Parathyroid adenoma (tissue), 2 donors: ENCODE measurements at regions not wholly inside any gene's neighbourhood (a gene's known extent, or its start where the extent isn't known, plus 50 kb on each side); places are given as distances from the start of the nearest gene placed in this dataset.

Experiments used
- H2AFZ ChIP-seq: fragments of 300-600 bp; sonication (generic); one replicate; pipeline ENCODE4 v1.7.0; 2017; ENCODE audit warnings: antibody characterized with exemption, mild to moderate bottlenecking
- H3K27ac ChIP-seq: fragments of 300-600 bp; sonication (generic); one replicate; pipeline ENCODE4 v1.7.0; 2017
- H3K27me3 ChIP-seq: fragments of 300-600 bp; sonication (generic); one replicate; pipeline ENCODE4 v1.7.0; 2017; ENCODE audit warnings: low read length; ENCODE audit not compliant: control insufficient read depth, insufficient read depth
- H3K36me3 ChIP-seq: fragments of 300-600 bp; sonication (generic); one replicate; pipeline ENCODE4 v1.7.0; 2017; ENCODE audit warnings: low read length; ENCODE audit not compliant: control insufficient read depth, insufficient read depth
- H3K4me1 ChIP-seq: fragments of 300-600 bp; sonication (generic); one replicate; pipeline ENCODE4 v1.7.0; 2017; ENCODE audit warnings: control low read depth
- H3K4me2 ChIP-seq: fragments of 300-600 bp; sonication (generic); one replicate; pipeline ENCODE4 v1.7.0; 2017; ENCODE audit warnings: low read length
- H3K4me3 ChIP-seq: fragments of 300-600 bp; sonication (generic); one replicate; pipeline ENCODE4 v1.7.0; 2017; ENCODE audit warnings: low read depth, low read length
- H3K79me2 ChIP-seq: fragments of 300-600 bp; sonication (generic); one replicate; pipeline ENCODE4 v1.7.0; 2017; ENCODE audit warnings: control low read depth
- H3K9ac ChIP-seq: fragments of 300-600 bp; sonication (generic); one replicate; pipeline ENCODE4 v1.7.0; 2017; ENCODE audit warnings: mild to moderate bottlenecking
- H3K9me3 ChIP-seq: fragments of 300-600 bp; sonication (generic); one replicate; pipeline ENCODE4 v1.7.0; 2017; ENCODE audit warnings: low read length; ENCODE audit not compliant: control insufficient read depth
- CTCF ChIP-seq: fragments of 300-600 bp; sonication (generic); IDR thresholded peaks from one replicate; pipeline ENCODE4 v1.7.0; 2017; ENCODE audit warnings: antibody characterized with exemption, mild to moderate bottlenecking
- donor health status: primary hyperparathyroidism.

GRCh38 chr7:115516341-115516740 lies 514.2 kb downstream of the TFEC start:
- no peaks in the 10 kb centered on the region for H3K27me3 ChIP-seq
- H3K79me2 ChIP-seq: no peaks in the 10 kb centered on the region
- H3K9ac ChIP-seq: no peak overlapping the region
- H3K4me3 ChIP-seq: no peak overlapping the region
- H3K9me3 ChIP-seq: no peaks in the 10 kb centered on the region
- no peak overlapping the region for H3K27ac ChIP-seq
- no peak overlapping the region for H2AFZ ChIP-seq
- H3K36me3 ChIP-seq: no peaks in the 10 kb centered on the region
- no peak overlapping the region for H3K4me2 ChIP-seq
- TF ChIP-seq CTCF: no peak
- H3K4me1 ChIP-seq: no peaks in the 10 kb centered on the region

GRCh38 chr7:115511330-115511729 lies 519.2 kb downstream of the TFEC start:
- H3K9me3 ChIP-seq: no peaks in the 10 kb centered on the region
- no peak for TF ChIP-seq CTCF
- no peaks in the 10 kb centered on the region for H3K27me3 ChIP-seq
- no peaks in the 10 kb centered on the region for H3K79me2 ChIP-seq
- H3K4me1 ChIP-seq: no peaks in the 10 kb centered on the region
- H3K9ac ChIP-seq: no peak overlapping the region
- H2AFZ ChIP-seq: no peak overlapping the region
- H3K36me3 ChIP-seq: no peaks in the 10 kb centered on the region
- no peak overlapping the region for H3K4me3 ChIP-seq
- H3K4me2 ChIP-seq: no peak overlapping the region
- H3K27ac ChIP-seq: no peak overlapping the region

- no peaks in the 10 kb centered on the region for H3K9me3 ChIP-seq
- H3K4me1 ChIP-seq: no peaks in the 10 kb centered on the region
- H3K79me2 ChIP-seq: no peaks in the 10 kb centered on the region
- no peak for TF ChIP-seq CTCF
- H3K27me3 ChIP-seq: no peaks in the 10 kb centered on the region
- H2AFZ ChIP-seq: no peak overlapping the region
- no peak overlapping the region for H3K4me2 ChIP-seq
- no peak overlapping the region for H3K4me3 ChIP-seq
- H3K27ac ChIP-seq: no peak overlapping the region
- no peaks in the 10 kb centered on the region for H3K36me3 ChIP-seq
- no peak overlapping the region for H3K9ac ChIP-seq
These were observed 525.4 kb downstream of the TFEC start for GRCh38 chr7:115505136-115505535.

GRCh38 chr7:115499956-115500355 lies 530.6 kb downstream of the TFEC start:
- Histone ChIP-seq H3K79me2 (no peaks in the 10 kb centered on the region), H3K27me3 (no peaks in the 10 kb centered on the region), H3K9ac (no peak overlapping the region), H3K27ac (no peak overlapping the region), H3K4me2 (no peak overlapping the region), H2AFZ (no peak overlapping the region), H3K36me3 (no peaks in the 10 kb centered on the region), H3K9me3 (no peaks in the 10 kb centered on the region), H3K4me1 (no peaks in the 10 kb centered on the region), H3K4me3 (no peak overlapping the region)
- TF ChIP-seq CTCF: no peak

GRCh38 chr7:115496006-115496405 lies 534.6 kb downstream of the TFEC start:
- no peak for TF ChIP-seq CTCF
- no peak overlapping the region for H3K9ac ChIP-seq
- H3K4me3 ChIP-seq: no peak overlapping the region
- no peak overlapping the region for H3K4me2 ChIP-seq
- no peaks in the 10 kb centered on the region for H3K36me3 ChIP-seq
- H3K9me3 ChIP-seq: peaks cover 2% of the 10 kb centered on the region
- H3K27ac ChIP-seq: no peak overlapping the region
- no peaks in the 10 kb centered on the region for H3K79me2 ChIP-seq
- H3K4me1 ChIP-seq: no peaks in the 10 kb centered on the region
- H2AFZ ChIP-seq: no peak overlapping the region
- no peaks in the 10 kb centered on the region for H3K27me3 ChIP-seq
